Activated CD4-positive, alpha-beta T cell treated with anti-CD3 and anti-CD28 coated beads, Interleukin-2, amount 50 U/mL, for 4 hours (primary cell): ENCODE measurements at regions not wholly inside any gene's neighbourhood (a gene's known extent, or its start where the extent isn't known, plus 50 kb on each side); places are given as distances from the start of the nearest gene placed in this dataset.

ENCODE experiments used
- DNase-seq, 2 experiments: peaks; one replicate each; pipeline ENCODE4 v3.0.0-alpha.2; 2020

GRCh38 chr11:79762279-79762921, 321.6 kb upstream of the TENM4 start:
- no peak for DNase-seq

GRCh38 chr11:79758325-79758724, 317.5 kb upstream of the TENM4 start:
- no peak for DNase-seq

GRCh38 chr11:79747406-79747805, 306.6 kb upstream of the TENM4 start:
- no peak for DNase-seq

- DNase-seq: no peak
Measured at GRCh38 chr11:79744941-79745340, 304.1 kb upstream of the TENM4 start.

GRCh38 chr11:79742176-79742575, 301.3 kb upstream of the TENM4 start:
- no peak for DNase-seq

GRCh38 chr11:79739591-79739990, 298.8 kb upstream of the TENM4 start:
- no peak for DNase-seq

- DNase-seq: no peak
Measured at GRCh38 chr11:79727221-79727620, 286.4 kb upstream of the TENM4 start.

- DNase-seq: no peak
Measured at GRCh38 chr11:79720115-79720514, 279.3 kb upstream of the TENM4 start.

- no peak for DNase-seq
Measured at GRCh38 chr11:79708319-79708932, 267.6 kb upstream of the TENM4 start.

GRCh38 chr11:79705648-79706047, 264.8 kb upstream of the TENM4 start:
- DNase-seq: no peak

GRCh38 chr11:79702303-79702702, 261.5 kb upstream of the TENM4 start:
- DNase-seq: no peak

- no peak for DNase-seq
Measured at GRCh38 chr11:79699246-79699645, 258.4 kb upstream of the TENM4 start.

GRCh38 chr11:79697905-79698304, 257.1 kb upstream of the TENM4 start:
- no peak for DNase-seq

- no peak for DNase-seq
Measured at GRCh38 chr11:79694368-79694767, 253.5 kb upstream of the TENM4 start.

GRCh38 chr11:79691445-79691844, 250.6 kb upstream of the TENM4 start:
- no peak for DNase-seq

GRCh38 chr11:79686703-79687419, 246.0 kb upstream of the TENM4 start:
- no peak for DNase-seq

- DNase-seq: no peak
Measured at GRCh38 chr11:79683930-79684329, 243.1 kb upstream of the TENM4 start.

GRCh38 chr11:79678780-79679452, 238.1 kb upstream of the TENM4 start:
- DNase-seq: no peak

- no peak for DNase-seq
Measured at GRCh38 chr11:79676396-79676795, 235.6 kb upstream of the TENM4 start.

- DNase-seq: no peak
Measured at GRCh38 chr11:79675081-79675480, 234.3 kb upstream of the TENM4 start.

- DNase-seq: no peak
Measured at GRCh38 chr11:79672786-79673185, 232.0 kb upstream of the TENM4 start.

- DNase-seq: no peak
Measured at GRCh38 chr11:79671401-79671800, 230.6 kb upstream of the TENM4 start.

GRCh38 chr11:79670882-79671281, 230.1 kb upstream of the TENM4 start:
- no peak for DNase-seq

- no peak for DNase-seq
Measured at GRCh38 chr11:79668575-79668974, 227.7 kb upstream of the TENM4 start.
